C4-2B (cell line): ENCODE measurements at regions not wholly inside any gene's neighbourhood (a gene's known extent, or its start where the extent isn't known, plus 50 kb on each side); places are given as distances from the start of the nearest gene placed in this dataset.

Source experiments
- H3K27ac ChIP-seq: fragments of 450-650 bp; 2 replicates; pipeline ENCODE4 v1.5.1; 2017
- ZFX ChIP-seq: fragments of 450-650 bp; IDR thresholded peaks from 2 replicates; pipeline ENCODE4 v1.6.1; 2017
- TF ChIP-seq, protein P1 (sequence below): fragments of 450-650 bp; conservative IDR thresholded peaks from 2 replicates; pipeline ENCODE4 v1.5.1; 2017; ENCODE audit warnings: mild to moderate bottlenecking

DNA sequence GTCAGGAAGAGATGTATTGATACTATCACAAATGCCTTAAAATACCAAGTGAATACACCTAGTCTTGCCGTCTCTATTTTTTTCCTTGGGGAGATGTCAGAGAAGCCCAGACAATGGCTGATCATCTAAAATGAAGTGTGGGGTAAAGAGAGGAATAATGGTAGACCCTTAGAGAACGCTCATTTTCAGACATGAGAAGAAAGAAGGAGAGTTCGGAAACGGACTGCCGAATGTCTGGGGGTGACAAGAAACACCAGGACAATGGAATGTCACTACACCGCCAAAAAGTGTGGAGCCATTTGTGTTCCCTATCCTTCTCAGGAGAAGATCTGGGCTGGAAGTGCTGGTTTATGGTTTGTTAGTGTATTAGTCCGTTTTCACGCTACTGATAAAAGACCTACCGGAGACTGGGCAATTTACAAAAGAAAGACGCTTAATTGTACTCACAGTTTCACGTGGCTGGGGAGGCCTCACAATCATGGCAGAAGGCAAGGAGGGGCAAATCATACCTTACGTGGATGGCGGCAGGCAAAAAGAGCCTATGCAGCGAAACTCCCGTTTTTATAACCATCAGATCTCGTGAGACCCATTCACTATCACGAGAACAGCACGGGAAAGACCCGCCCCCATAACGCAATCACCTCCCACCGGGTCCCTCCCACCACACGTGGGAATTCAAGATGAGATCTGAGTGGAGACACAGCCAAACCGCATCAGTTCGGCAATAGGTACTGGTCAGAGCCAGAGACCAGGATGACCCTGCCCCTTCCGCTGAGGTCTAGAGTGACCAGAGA lies 743.7 kb downstream of the GALR1 start:
- no peak overlapping the region for H3K27ac ChIP-seq
- TF ChIP-seq, protein P1, sequence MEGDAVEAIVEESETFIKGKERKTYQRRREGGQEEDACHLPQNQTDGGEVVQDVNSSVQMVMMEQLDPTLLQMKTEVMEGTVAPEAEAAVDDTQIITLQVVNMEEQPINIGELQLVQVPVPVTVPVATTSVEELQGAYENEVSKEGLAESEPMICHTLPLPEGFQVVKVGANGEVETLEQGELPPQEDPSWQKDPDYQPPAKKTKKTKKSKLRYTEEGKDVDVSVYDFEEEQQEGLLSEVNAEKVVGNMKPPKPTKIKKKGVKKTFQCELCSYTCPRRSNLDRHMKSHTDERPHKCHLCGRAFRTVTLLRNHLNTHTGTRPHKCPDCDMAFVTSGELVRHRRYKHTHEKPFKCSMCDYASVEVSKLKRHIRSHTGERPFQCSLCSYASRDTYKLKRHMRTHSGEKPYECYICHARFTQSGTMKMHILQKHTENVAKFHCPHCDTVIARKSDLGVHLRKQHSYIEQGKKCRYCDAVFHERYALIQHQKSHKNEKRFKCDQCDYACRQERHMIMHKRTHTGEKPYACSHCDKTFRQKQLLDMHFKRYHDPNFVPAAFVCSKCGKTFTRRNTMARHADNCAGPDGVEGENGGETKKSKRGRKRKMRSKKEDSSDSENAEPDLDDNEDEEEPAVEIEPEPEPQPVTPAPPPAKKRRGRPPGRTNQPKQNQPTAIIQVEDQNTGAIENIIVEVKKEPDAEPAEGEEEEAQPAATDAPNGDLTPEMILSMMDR: no peak
- no peak for TF ChIP-seq ZFX

DNA sequence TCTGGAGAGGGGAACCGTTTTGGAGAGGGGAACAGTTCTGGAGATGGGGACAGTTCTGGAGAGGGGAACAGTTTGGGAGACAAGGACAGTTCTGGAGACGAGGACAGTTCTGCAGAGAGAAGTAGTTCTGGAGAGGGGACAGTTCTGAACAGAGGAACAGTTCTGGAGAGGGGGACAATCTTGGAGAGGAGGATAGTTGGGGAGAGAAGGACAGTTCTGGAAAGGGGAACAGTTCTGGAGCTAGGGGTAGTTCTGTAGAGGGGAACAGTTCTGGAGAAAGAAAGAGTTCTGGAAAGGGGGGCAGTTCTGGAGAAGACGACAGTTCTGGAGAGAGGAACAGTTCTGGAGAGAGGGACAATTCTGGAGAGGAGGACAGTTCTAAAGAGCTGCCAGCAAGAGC lies 745.9 kb downstream of the GALR1 start:
- no peak overlapping the region for H3K27ac ChIP-seq
- TF ChIP-seq, protein P1: no peak
- no peak for TF ChIP-seq ZFX

DNA sequence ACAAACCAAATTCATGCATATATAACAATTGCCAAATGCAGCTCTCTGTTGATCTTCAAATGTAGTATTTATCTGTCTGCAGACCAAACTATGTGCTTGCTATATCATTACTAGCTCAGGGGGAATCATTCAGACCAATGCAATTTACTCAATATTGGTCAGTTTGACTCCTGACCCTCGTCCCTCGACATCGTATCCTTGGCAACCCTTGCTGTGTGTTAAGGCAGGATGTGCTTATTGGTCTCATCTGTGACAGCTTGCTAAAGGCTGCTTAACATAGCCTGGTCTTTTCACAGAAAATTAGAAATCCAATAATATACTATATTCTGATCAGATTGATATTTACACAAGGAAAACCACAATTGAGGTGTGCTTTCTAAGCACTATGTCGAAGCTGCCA lies 747.1 kb downstream of the GALR1 start:
- TF ChIP-seq, protein P1: no peak
- no peak for TF ChIP-seq ZFX

DNA sequence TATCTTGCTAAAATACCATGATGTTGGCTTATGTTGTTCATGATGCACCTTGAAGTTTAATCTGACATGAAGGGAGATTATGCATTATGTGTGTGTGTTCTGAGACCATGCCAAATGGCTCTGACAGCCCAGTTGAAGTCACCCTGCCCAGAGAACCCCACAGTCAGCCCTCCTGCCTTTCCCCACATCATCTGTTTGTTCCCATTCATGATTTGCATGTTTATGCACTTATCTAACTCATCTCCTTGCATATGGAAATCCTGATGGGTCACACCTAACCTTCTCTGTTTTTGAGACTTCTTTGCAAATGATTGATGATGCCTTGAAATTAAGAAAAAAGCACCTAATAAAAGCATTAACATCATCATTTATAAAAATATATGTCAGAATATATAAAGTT lies 752.2 kb downstream of the GALR1 start:
- TF ChIP-seq ZFX: no peak
- TF ChIP-seq, protein P1: no peak

More for the DNA sequence above, 747.1 kb downstream of the GALR1 start:
- H3K27ac ChIP-seq: no peak overlapping the region

DNA sequence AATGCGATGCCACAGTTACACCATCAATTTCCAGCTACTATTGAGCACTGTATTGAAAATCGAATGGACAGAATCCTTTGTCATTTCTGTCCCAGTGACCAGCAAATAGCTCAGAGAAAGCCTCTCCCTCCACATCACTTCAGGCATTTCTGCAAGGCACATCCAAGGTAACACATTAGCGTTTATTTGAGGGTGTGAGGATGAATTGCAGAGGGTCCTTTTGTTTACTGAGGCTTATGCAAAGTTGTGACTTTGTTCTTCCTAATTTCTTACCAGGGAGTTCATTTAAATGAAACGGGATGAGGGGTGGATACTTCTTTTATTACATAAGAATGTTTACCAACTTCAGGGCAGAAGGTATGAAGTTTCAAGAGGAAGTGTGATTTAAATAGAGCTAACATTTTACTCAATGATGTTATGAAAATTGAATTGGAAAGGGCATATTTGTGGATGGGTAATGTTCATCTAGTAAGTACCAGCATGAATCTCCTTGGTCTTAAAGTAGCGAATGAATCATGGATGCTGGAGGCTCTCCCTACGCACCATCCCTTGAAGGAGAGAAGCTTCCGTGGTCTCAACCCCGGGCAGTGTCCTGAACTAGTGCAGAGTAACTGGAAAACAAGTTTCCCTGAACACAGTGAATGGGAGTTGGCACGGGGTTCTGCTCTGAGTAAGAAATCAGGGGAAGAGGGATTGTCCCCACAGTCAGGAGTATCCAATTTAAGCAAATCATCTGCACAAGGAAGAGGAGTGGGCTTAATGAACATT lies 756.5 kb downstream of the GALR1 start:
- no peak for TF ChIP-seq ZFX
- TF ChIP-seq, protein P1: no peak
- H3K27ac ChIP-seq: no peak overlapping the region

More for the DNA sequence above, 752.2 kb downstream of the GALR1 start:
- H3K27ac ChIP-seq: no peak overlapping the region

DNA sequence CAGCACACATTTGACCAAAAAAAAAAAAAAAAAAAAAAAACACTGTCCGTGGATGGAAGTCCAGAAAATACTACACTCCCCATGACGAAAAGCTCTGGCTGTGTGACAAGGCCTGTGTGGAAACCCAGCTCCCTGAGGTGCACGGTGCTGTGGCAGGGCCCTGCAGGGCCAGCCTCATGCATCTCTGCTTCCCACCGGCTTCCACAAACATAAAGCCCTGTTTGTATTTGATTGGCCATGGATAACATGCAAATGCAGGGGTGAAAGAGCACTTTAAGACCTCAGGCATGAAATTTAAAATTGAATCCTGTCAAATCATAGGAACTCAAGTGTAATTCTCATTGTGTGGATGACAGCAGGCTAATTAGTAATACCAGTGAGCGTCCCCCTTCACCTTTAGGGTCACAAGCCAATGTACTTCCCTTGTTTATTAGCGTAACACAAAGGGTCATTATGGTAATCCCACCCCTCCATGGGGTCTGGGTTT lies 757.2 kb downstream of the GALR1 start:
- no peak overlapping the region for H3K27ac ChIP-seq
- TF ChIP-seq ZFX: no peak
- TF ChIP-seq, protein P1: no peak

DNA sequence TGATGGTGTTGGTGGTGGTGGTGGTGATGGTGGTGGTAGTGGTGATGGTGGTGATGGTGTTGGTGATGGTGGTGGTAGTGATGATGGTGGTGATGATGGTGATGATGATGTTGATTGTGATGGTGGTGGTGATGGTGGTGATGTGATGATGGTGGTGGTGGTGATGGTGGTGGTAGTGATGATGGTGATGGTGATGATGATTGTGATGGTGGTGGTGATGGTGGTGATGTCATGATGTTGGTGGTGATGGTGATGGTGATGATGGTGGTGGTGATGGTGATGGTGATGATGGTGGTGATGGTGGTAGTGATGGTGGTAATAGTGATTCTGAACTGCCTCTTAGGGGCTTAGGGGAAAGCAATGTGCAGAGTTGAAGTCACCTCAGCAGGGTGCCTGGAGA lies 760.7 kb downstream of the GALR1 start:
- TF ChIP-seq, protein P1: no peak
- TF ChIP-seq ZFX: no peak
- H3K27ac ChIP-seq: no peak overlapping the region
